Esophagus squamous epithelium (tissue), 4 donors: ENCODE measurements at regions not wholly inside any gene's neighbourhood (a gene's known extent, or its start where the extent isn't known, plus 50 kb on each side); places are given as distances from the start of the nearest gene placed in this dataset.

Experiments used
- POLR2A ChIP-seq, 4 donors: fragments of 450-650 bp; IDR thresholded peaks; one replicate each; pipeline ENCODE4 v1.6.1; 2017; ENCODE audit warnings: antibody characterized with exemption in 4 of 4, mild to moderate bottlenecking in 4 of 4, moderate library complexity in 3 of 4
- TF ChIP-seq, protein P1 (sequence below), 6 experiments: fragments of 450-650 bp in 4 of 6; fragments of 200-600 bp in 2 of 6; sonication (generic) in 2 of 6; IDR thresholded peaks; one replicate each; pipeline ENCODE4 v1.5.1; 2016 to 2019; ENCODE audit warnings: antibody characterized with exemption in 6 of 6, mild to moderate bottlenecking in 4 of 6, moderate library complexity in 4 of 6

DNA sequence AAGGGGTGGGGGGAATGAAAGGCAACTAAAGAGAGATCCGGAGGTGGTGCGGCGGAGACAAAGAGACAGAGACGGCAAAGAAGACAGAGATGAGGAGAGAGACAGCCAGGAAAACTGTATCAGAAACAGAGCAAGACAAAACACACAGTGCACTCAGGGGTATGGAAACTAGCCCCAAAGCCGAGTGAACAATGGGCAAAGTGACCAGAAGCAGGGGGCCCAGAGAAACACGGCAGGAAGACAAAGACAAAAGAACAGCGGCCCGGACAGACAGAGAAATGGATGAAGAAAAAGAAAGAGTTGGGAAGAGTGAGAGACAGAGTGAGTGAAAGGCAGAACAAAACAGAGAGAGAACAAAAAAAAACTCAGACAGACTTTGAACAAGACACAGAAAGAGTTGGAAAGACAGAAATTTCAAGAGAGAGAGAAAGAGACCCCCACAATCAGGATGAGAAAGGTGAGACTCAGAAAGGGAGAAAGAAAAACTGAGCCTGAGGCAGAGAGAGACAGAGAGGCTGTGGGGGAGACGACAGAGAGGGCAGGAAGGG is 60.6 kb upstream of the PAX2 start:
- TF ChIP-seq, protein P1, sequence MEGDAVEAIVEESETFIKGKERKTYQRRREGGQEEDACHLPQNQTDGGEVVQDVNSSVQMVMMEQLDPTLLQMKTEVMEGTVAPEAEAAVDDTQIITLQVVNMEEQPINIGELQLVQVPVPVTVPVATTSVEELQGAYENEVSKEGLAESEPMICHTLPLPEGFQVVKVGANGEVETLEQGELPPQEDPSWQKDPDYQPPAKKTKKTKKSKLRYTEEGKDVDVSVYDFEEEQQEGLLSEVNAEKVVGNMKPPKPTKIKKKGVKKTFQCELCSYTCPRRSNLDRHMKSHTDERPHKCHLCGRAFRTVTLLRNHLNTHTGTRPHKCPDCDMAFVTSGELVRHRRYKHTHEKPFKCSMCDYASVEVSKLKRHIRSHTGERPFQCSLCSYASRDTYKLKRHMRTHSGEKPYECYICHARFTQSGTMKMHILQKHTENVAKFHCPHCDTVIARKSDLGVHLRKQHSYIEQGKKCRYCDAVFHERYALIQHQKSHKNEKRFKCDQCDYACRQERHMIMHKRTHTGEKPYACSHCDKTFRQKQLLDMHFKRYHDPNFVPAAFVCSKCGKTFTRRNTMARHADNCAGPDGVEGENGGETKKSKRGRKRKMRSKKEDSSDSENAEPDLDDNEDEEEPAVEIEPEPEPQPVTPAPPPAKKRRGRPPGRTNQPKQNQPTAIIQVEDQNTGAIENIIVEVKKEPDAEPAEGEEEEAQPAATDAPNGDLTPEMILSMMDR (IDR thresholded peaks at IDR 0.05): no peak
- no peak for TF ChIP-seq POLR2A (IDR thresholded peaks at IDR 0.05)
